ENCODE measurements at regions not wholly inside any gene's neighbourhood (a gene's known extent, or its start where the extent isn't known, plus 50 kb on each side); places are given as distances from the start of the nearest gene placed in this dataset.

DNA sequence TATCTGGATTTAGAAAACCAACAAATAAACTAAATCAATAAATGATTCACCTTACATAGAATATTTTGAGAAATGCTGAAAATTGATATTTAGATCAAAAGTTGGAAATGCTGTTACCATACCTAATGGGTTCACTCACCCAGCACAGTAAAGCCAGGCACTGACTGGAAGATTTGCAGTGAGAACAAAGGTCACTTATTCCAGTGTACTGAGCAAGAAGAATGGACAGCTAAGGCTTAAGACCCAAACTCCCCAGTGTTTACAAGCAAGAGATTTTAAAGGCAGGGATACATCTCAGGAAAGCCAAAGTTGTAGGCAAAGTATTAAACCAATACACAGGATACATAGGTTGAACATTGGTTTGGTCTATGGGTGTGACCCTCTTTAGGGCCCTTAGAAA lies 523.9 kb upstream of the PCDH9 start:
- no peak overlapping the region for H3K4me3 ChIP-seq
- no peak for DNase-seq
- no peak overlapping the region for H3K27ac ChIP-seq
- no peak for TF ChIP-seq POLR2A (IDR thresholded peaks at IDR 0.05)
- TF ChIP-seq, protein P1, sequence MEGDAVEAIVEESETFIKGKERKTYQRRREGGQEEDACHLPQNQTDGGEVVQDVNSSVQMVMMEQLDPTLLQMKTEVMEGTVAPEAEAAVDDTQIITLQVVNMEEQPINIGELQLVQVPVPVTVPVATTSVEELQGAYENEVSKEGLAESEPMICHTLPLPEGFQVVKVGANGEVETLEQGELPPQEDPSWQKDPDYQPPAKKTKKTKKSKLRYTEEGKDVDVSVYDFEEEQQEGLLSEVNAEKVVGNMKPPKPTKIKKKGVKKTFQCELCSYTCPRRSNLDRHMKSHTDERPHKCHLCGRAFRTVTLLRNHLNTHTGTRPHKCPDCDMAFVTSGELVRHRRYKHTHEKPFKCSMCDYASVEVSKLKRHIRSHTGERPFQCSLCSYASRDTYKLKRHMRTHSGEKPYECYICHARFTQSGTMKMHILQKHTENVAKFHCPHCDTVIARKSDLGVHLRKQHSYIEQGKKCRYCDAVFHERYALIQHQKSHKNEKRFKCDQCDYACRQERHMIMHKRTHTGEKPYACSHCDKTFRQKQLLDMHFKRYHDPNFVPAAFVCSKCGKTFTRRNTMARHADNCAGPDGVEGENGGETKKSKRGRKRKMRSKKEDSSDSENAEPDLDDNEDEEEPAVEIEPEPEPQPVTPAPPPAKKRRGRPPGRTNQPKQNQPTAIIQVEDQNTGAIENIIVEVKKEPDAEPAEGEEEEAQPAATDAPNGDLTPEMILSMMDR (IDR thresholded peaks at IDR 0.05): no peak
- no peak for ATAC-seq
- no peaks in the 10 kb centered on the region for H3K36me3 ChIP-seq
- intact Hi-C loops (cut with DNase I): no loop called here
- H3K27me3 ChIP-seq: no peaks in the 10 kb centered on the region
- no peaks in the 10 kb centered on the region for H3K4me1 ChIP-seq
- H3K9me3 ChIP-seq: no peaks in the 10 kb centered on the region

DNA sequence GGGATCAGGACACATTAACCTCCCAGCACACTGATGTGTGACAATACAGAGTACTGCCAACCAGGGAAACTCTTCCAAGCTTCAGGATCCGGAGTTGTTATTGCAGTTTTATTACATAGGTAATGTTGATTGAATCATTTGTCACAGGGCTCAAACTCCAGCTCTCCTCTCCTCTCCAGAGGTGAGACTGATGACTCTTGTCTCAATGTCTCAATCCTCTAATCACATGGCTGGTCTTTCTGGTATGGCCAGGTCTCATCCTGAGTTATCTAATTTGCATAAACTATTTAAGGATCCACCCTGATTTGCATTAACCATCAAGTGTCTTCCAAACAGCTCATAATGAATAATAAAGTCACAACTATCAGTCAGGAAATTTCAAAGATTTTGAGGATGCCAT lies 522.6 kb upstream of the PCDH9 start:
- H3K27ac ChIP-seq: no peak overlapping the region
- intact Hi-C loops (cut with DNase I): no loop called here
- 71 to 87% (median 80%) methylated on average over 1 of the region's 1 CpG for whole genome bisulfite sequencing, 4 donors
- no peaks in the 10 kb centered on the region for H3K36me3 ChIP-seq
- H3K4me1 ChIP-seq: no peaks in the 10 kb centered on the region
- no peaks in the 10 kb centered on the region for H3K9me3 ChIP-seq
- H3K27me3 ChIP-seq: no peaks in the 10 kb centered on the region
- no peak for DNase-seq
- H3K4me3 ChIP-seq: no peak overlapping the region
- no peak for TF ChIP-seq POLR2A (IDR thresholded peaks at IDR 0.05)
- TF ChIP-seq, protein P1 (IDR thresholded peaks at IDR 0.05): no peak
- ATAC-seq: no peak

DNA sequence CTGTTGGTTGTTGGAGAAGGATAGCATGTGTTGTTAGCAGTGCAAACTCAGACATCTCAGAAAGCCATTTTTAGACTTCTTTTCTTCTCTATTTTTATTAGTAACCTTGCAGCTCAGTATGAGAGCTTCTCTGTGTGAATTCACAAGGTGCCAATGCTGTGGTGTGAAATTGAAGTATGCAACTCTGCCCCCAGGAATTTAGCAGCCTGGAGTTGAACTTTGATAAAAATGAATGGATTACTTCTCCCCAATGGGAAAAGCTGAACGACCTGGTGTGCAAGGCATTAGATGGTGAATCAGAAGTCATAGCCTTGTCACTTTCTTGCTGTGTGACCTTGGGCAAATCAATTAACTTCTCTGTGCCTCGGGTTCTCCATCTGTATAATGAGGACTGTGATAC lies 512.3 kb upstream of the PCDH9 start:
- H3K27me3 ChIP-seq: no peaks in the 10 kb centered on the region
- DNase-seq: no peak
- H3K36me3 ChIP-seq: no peaks in the 10 kb centered on the region
- no peak for ATAC-seq
- intact Hi-C loops (cut with DNase I): no loop called here
- 21 to 39% (median 34%) methylated on average over 2 of the region's 2 CpGs for WGBS, 4 donors
- H3K4me3 ChIP-seq: no peak overlapping the region
- no peak for TF ChIP-seq POLR2A (IDR thresholded peaks at IDR 0.05)
- TF ChIP-seq, protein P1 (IDR thresholded peaks at IDR 0.05): no peak
- no peak overlapping the region for H3K27ac ChIP-seq
- H3K9me3 ChIP-seq: no peaks in the 10 kb centered on the region
- H3K4me1 ChIP-seq: no peaks in the 10 kb centered on the region

DNA sequence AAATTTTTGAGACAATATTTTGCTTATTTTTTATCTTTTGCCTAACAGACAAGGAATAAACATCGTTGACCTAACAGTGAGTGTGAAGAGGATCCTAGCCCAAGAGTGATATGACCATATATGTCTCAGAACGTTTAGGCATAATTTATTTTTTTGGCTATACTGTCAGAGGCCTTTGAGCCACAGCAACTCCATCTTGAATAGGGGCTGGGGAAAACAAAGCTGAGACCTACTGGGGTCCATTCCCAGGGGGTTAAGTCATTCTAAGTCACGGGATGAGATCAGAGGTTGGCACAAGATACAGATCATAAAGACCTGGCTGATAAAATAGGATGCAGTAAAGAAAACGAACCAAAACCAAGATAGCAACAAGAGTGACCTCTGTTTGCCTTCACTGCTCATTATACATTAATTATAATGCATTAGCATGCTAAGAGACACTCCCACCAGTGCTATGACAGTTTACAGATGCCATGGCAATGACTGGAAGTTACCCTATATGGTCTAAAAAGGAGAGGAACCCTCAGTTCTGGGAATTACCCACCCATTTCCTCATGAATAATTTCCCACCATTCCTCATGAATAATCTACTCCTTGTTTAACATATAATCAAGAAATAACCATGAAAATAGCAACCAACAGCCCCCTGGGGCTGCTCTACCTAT lies 510.9 kb upstream of the PCDH9 start:
- Histone ChIP-seq H3K36me3 (no peaks in the 10 kb centered on the region), H3K4me1 (no peaks in the 10 kb centered on the region), H3K27ac (no peak overlapping the region), H3K9me3 (no peaks in the 10 kb centered on the region), H3K27me3 (no peaks in the 10 kb centered on the region), H3K4me3 (no peak overlapping the region)
- intact Hi-C loops (cut with DNase I): no loop called here
- ATAC-seq (no peak), DNase-seq (no peak)
- no peak for TF ChIP-seq POLR2A (IDR thresholded peaks at IDR 0.05)
- TF ChIP-seq, protein P1 (IDR thresholded peaks at IDR 0.05): no peak
- WGBS, 4 donors: 41 to 51% (median 45%) methylated on average over 4 of the region's 4 CpGs

Measured in heart left ventricle (tissue), 16 donors.